D341Med (cell line): ENCODE measurements at regions not wholly inside any gene's neighbourhood (a gene's known extent, or its start where the extent isn't known, plus 50 kb on each side); places are given as distances from the start of the nearest gene placed in this dataset.

Source experiments
- DNase-seq: peaks from one replicate; pipeline ENCODE4 v3.0.0; 2012; ENCODE audit warnings: low spot score

DNA sequence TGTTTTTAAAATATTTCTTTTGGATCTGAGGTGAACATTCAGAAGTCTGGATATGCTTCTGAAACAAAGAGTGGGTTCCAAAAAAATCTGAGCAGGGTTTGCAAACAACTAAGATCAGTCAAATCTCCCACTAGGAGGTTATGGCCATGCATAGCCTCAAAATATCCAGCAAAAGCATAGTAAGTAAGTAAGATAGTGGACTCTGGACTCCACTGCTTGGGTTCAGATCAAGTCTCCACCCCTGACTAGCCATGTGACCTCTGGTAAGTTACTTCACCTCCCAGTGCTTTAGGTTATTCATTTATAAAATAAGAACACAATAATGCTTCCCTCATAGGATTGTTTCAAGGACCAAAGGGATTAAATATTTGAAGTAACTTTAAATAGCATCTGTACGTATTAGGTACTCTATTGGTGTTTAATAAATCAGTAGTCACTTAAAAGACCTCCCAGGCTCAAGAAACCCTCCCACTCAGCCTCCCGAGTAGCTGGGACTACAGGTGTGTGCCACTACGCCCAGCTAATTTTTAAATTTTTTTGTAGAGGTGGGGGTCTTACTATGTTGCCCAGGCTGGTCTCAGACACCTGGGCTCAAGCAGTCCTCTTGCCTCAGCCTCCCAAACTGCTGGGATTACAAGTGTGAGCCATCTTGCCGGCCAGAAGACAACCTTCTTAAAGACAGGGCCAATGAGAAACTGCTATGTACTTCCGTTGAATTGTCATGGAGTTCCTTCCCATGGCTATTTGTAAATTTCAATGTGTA, 95.7 kb upstream of the SOX5 start:
- no peak for DNase-seq

- no peak for DNase-seq
Observed at GRCh38 chr12:24042651-24043050, 93.2 kb upstream of the SOX5 start.

DNA sequence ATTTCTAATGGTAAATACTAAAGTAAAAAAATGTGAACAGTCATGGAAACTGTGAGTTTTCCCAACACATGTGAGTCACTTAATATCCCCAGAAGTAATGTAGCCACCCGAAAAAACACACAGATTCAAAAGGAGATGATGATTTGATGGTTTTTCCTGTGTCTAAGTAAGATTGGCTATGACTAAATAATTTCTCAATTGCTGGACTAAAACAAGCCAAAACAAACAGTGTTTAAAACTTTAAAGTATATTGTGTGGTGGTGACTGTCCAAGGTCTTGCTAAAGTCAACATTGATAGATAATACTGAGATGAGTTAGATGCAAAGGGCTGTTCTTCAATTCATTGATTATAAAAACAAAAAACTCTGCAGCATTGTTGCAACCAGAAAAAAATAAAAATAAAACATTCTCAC, 89.6 kb upstream of the SOX5 start:
- DNase-seq = no peak

DNA sequence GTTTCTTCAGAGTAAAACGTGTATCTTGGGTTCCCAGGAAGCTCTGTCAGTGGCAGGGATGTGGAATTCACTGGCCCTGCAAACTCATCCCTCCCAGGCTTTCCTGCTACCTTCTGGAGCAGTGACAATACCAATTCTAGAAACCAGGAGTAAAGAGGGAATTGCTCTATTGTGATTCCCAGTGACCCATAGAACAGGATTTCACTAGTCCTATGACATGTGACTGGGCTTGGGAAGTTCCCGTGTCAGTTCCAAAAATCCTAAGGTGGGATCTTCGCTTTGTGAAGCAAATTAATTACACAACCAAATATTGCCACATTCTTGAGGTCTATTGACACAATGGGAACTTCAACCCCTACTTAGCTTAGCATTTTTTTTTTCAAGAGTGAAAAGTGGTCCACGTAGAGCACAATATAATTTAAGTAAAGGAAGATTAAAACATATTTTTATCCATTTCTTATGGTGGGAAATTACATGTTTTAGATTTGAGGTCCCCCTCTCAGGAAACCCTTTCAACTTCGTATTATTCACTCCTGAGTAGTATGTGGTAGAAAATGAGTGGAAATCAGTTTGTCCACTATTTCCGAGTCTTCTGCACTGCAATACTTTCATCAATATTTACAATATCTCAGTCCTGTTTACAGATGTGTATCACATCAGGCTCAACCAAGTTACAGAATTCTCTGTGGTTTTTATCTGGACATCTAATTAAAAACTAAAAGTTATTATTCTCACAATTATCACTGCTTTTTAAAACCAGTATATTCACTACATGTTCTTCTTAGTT, 88.9 kb upstream of the SOX5 start:
- DNase-seq = no peak

- no peak for DNase-seq
Observed at GRCh38 chr12:24036438-24037216, 87.2 kb upstream of the SOX5 start.

DNA sequence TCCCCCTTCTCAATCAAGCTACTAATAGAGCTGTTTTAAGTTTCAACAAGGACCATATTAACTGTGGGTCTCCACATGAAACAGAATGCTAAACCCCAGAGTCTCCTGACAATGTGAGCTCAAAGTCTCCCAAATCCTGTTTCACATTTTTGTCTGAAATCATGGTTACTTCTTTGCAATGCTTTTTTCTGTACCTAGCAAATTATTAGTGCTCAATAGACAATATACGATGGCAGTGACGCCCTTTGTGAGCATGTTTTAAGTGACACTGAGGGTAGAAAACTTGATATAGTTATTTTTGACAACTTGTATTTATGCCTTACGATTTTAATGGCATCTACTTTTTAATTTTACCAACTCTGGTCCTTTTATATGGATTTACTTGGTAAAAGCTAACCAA, 85.4 kb upstream of the SOX5 start:
- DNase-seq = no peak

DNA sequence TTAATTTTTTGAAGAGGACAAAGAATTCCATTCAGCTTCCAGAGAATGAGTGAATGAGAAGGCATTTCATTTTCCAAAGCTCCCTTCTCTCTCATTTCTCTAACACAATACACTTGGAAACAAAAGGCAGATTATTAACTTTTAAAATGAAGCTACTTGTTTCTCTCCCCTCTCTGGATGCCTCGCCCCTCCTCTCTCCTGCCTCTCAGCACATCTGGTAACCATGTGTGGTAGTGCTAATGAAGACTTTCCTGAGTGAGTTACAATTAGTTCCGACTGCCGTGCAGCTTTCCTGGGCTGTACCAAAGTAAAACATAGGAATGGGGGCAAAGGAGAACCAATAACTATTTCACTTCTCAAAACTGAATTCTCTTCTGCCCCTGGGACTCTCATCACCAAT, 84.7 kb upstream of the SOX5 start:
- DNase-seq = no peak

DNA sequence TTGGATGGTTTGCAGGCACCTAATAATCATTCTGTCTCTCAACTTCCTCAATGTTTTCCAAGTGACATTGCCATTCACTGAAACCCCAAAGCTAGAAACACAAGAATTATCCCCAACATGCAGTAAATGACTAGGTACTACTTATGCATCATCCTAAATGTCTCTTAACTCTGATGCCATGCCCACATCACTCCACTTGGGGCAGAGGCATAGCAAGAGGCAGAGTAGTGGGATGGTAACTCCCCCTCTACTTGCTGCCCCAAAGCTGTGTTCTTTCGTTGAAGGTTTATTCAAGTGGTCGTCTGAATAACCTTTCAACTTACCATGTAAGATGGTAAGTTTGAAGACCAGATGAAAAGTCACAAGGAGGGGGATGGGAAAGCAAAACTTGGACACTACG, 77.9 kb upstream of the SOX5 start:
- no peak for DNase-seq

DNA sequence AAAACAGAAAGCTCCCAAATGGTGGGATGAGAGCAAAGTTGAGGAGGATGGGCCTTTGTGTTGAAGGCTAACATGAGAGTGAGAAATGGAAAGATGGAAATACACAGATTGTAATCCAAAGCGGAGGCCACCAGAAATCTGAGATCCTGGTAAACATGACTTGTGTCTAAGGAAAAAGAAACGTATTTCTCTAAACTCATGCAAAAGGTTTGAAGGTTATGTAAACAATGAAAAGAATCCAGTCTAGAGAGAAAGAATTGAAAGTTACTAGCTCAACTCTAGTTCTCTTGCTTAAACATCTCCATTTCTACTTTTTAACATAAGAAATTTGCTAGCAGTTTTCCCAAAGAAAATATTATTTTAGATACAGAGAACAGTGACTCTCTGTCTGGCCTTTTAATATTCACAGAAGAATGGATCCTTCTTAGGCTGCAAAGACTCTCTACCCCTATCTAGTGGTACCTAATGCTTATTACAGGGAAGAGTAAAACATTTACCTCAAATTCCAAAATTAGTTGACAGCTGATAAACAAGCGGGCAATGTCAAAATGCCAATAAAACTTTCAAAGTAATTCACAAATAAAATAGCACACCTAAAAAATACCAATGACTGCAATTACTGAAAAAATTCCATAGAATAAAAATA, 75.8 kb upstream of the SOX5 start:
- DNase-seq = peak; percentile 33

DNA sequence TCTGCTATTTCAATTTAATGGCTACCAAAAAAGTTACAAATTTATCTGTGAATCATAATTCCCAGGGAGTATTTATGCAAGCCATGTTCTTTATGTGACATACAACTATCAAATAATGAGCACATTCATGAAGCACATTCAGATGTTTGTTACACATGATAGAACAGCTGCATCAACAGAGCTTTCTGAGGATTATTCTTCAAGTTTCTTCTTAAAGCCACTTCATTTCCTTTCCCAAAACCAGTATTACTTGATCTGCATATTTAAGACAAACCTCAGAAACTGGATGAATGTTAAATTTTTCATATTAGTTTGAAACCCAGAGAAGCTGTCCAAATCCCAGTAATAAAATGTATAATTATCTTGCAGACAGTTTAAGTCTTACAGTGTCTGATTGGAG, 73.6 kb upstream of the SOX5 start:
- no peak for DNase-seq

- no peak for DNase-seq
Observed at GRCh38 chr12:24021164-24021502, 71.7 kb upstream of the SOX5 start.

GRCh38 chr12:24020397-24021163, 71.1 kb upstream of the SOX5 start:
- DNase-seq = no peak

DNA sequence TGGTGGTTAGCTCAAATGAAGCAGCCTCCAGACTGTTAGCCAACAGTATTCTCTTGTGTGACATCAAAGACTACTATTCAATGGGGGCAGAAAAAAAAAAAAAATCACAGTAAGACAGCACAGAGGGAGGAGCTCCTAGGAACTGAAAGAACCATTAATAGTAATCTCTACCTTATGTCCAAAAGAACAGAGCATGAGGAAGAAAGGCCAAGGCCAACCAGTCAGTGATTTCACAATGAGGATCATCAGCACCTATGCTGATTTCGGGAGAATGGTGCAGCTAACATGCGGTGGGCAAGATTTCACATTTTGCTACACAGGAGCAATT, 66.3 kb upstream of the SOX5 start:
- no peak for DNase-seq

GRCh38 chr12:24014915-24015832, 65.7 kb upstream of the SOX5 start:
- no peak for DNase-seq

GRCh38 chr12:24014240-24014639, 64.8 kb upstream of the SOX5 start:
- DNase-seq = no peak

- DNase-seq = no peak
Observed at GRCh38 chr12:24012528-24012927, 63.1 kb upstream of the SOX5 start.

DNA sequence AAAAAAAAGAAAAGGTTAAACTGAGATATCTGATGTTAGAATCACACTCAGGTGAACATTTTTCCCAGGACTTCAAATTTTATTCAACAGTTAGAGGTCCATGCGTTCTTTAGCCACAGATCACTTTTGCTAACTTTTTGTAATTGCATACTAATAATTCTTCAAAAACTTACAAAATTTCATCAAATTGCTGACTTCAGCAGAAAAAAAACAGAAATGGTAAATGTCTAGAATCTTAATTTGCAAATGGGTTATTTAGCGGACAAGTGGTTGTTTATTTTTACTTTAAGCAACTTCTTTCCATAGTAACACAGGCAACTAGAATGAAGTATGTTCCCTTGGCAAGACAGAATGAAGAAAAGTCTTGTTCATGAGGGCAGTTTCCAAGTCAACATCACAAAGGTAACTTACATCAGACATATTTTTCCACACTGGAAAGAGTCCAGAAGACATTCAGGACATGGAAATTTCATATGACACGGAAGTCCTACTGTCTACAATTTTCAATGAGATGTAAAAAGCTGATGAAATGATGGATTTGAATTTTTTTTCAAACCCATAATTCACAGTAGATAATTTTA, 62.5 kb upstream of the SOX5 start:
- no peak for DNase-seq

DNA sequence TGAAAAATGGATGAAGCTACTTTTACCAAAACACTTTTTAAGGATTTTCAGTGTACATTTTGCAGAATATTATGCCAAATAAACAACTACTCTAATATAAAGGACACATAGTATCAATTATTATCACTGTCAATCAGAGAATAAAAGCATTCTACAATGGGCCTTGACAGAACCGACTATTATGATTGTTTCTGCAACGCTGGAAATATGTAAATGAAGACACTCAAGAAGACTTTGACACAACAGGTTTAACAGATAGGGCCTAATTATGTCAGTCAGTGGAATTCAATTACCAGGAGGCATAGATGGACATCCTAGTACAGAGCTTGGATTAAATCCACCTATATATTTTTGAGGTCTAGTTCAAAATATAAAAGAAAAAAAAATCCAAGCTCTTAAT, 58.7 kb upstream of the SOX5 start:
- no peak for DNase-seq
